ENCODE measurements at regions not wholly inside any gene's neighbourhood (a gene's known extent, or its start where the extent isn't known, plus 50 kb on each side); places are given as distances from the start of the nearest gene placed in this dataset.

- no peak for TF ChIP-seq CTCF (IDR thresholded peaks at IDR 0.05; ENCODE audit: low read depth, low read length)
Observed at GRCh38 chr7:124557587-124557986, 208.0 kb downstream of the GPR37 start.

GRCh38 chr7:124557101-124557500 lies 208.5 kb downstream of the GPR37 start:
- TF ChIP-seq CTCF (IDR thresholded peaks at IDR 0.05; ENCODE audit: low read depth, low read length) = no peak

More at GRCh38 chr7:124557587-124557986, 208.0 kb downstream of the GPR37 start:
- no peak overlapping the region for H3K4me3 ChIP-seq (ENCODE audit: low read depth, low read length)

GRCh38 chr7:124553502-124553901 lies 212.1 kb downstream of the GPR37 start:
- no peak overlapping the region for H3K4me3 ChIP-seq (ENCODE audit: low read depth, low read length)
- no peak for TF ChIP-seq CTCF (IDR thresholded peaks at IDR 0.05; ENCODE audit: low read depth, low read length)

More at GRCh38 chr7:124557101-124557500, 208.5 kb downstream of the GPR37 start:
- H3K4me3 ChIP-seq (ENCODE audit: low read depth, low read length) = no peak overlapping the region

- TF ChIP-seq CTCF (IDR thresholded peaks at IDR 0.05; ENCODE audit: low read depth, low read length) = no peak
- H3K4me3 ChIP-seq (ENCODE audit: low read depth, low read length) = no peak overlapping the region
Observed at GRCh38 chr7:124552217-124552616, 213.4 kb downstream of the GPR37 start.

- TF ChIP-seq CTCF (IDR thresholded peaks at IDR 0.05; ENCODE audit: low read depth, low read length) = no peak
- 0 out of 2 replicates have a peak overlapping the region, but pooled peaks have one; percentile 3 for H3K4me3 ChIP-seq (ENCODE audit: low read depth, low read length)
Observed at GRCh38 chr7:124550036-124550435, 215.6 kb downstream of the GPR37 start.

- no peak for TF ChIP-seq CTCF (IDR thresholded peaks at IDR 0.05; ENCODE audit: low read depth, low read length)
- no peak overlapping the region for H3K4me3 ChIP-seq (ENCODE audit: low read depth, low read length)
Observed at GRCh38 chr7:124542476-124542875, 223.1 kb downstream of the GPR37 start.

GRCh38 chr7:124536156-124536762 lies 229.3 kb downstream of the GPR37 start:
- TF ChIP-seq CTCF (IDR thresholded peaks at IDR 0.05; ENCODE audit: low read depth, low read length) = no peak
- no peak overlapping the region for H3K4me3 ChIP-seq (ENCODE audit: low read depth, low read length)
